Vagina (tissue), 2 donors: ENCODE measurements at regions not wholly inside any gene's neighbourhood (a gene's known extent, or its start where the extent isn't known, plus 50 kb on each side); places are given as distances from the start of the nearest gene placed in this dataset.

Experiments
- POLR2A ChIP-seq, 2 donors: fragments of 450-650 bp; IDR thresholded peaks; one replicate each; pipeline ENCODE4 v1.6.1; 2017; ENCODE audit warnings: antibody characterized with exemption in 2 of 2, mild to moderate bottlenecking in 2 of 2, moderate library complexity in 2 of 2
- TF ChIP-seq, protein P1 (sequence below), 3 experiments: fragments of 450-650 bp in 2 of 3; fragments of 200-600 bp in 1 of 3; sonication (generic) in 1 of 3; IDR thresholded peaks; one replicate each; pipeline ENCODE4 v1.5.1; 2017 to 2019; ENCODE audit warnings: antibody characterized with exemption in 3 of 3, mild to moderate bottlenecking in 2 of 3, moderate library complexity in 2 of 3

- TF ChIP-seq, protein P1, sequence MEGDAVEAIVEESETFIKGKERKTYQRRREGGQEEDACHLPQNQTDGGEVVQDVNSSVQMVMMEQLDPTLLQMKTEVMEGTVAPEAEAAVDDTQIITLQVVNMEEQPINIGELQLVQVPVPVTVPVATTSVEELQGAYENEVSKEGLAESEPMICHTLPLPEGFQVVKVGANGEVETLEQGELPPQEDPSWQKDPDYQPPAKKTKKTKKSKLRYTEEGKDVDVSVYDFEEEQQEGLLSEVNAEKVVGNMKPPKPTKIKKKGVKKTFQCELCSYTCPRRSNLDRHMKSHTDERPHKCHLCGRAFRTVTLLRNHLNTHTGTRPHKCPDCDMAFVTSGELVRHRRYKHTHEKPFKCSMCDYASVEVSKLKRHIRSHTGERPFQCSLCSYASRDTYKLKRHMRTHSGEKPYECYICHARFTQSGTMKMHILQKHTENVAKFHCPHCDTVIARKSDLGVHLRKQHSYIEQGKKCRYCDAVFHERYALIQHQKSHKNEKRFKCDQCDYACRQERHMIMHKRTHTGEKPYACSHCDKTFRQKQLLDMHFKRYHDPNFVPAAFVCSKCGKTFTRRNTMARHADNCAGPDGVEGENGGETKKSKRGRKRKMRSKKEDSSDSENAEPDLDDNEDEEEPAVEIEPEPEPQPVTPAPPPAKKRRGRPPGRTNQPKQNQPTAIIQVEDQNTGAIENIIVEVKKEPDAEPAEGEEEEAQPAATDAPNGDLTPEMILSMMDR (IDR thresholded peaks at IDR 0.05), result no peak
- no peak for TF ChIP-seq POLR2A (IDR thresholded peaks at IDR 0.05)
These were observed 684.0 kb downstream of the NCAM2 start for GRCh38 chr21:21682172-21682571.
